H1 (cell line): ENCODE measurements at regions not wholly inside any gene's neighbourhood (a gene's known extent, or its start where the extent isn't known, plus 50 kb on each side); places are given as distances from the start of the nearest gene placed in this dataset.

Experiments used
- BCL11A ChIP-seq, 2 experiments: IDR thresholded peaks; one replicate each; pipeline ENCODE4 v1.6.1; 2011; ENCODE audit warnings: low read depth in 2 of 2, low read length in 2 of 2, mild to moderate bottlenecking in 2 of 2
- CBX5 ChIP-seq: fragments of 300-800, 300-1000 bp; sonication (generic); IDR thresholded peaks from 2 replicates; pipeline ENCODE4 v1.7.1; 2016; ENCODE audit warnings: antibody characterized with exemption, low read length, low read depth
- EP300 ChIP-seq, 2 experiments: IDR thresholded peaks; 1 replicate in 1 of 2; 2 replicates in 1 of 2; pipeline ENCODE4 v1.6.1; 2011 to 2012; ENCODE audit warnings: low read depth in 2 of 2, low read length in 2 of 2, mild to moderate bottlenecking in 2 of 2, borderline replicate concordance in 1 of 2, inconsistent platforms in 1 of 2, moderate library complexity in 1 of 2
- HDAC2 ChIP-seq, 2 experiments: fragments of 300-600 bp in 1 of 2; sonication (generic) in 1 of 2; IDR thresholded peaks; 2 replicates each; pipeline ENCODE4 v1.6.1; 2011 to 2012; ENCODE audit warnings: low read depth in 2 of 2, low read length in 2 of 2, mild to moderate bottlenecking in 2 of 2, moderate library complexity in 2 of 2, borderline replicate concordance in 1 of 2, inconsistent platforms in 1 of 2
- MAFK ChIP-seq: IDR thresholded peaks from 2 replicates; pipeline ENCODE4 v1.6.1; 2012; ENCODE audit warnings: low read depth, mild to moderate bottlenecking, improper control_type of control experiment, low read length
- SIX5 ChIP-seq: IDR thresholded peaks from 2 replicates; pipeline ENCODE4 v1.6.1; 2011; ENCODE audit warnings: mild to moderate bottlenecking, low read depth, low read length
- TF ChIP-seq, protein P1 (sequence below): IDR thresholded peaks from 2 replicates; pipeline ENCODE4 v1.6.1; 2011; ENCODE audit warnings: low read depth, mild to moderate bottlenecking, low read length; ENCODE audit not compliant: insufficient read depth

DNA sequence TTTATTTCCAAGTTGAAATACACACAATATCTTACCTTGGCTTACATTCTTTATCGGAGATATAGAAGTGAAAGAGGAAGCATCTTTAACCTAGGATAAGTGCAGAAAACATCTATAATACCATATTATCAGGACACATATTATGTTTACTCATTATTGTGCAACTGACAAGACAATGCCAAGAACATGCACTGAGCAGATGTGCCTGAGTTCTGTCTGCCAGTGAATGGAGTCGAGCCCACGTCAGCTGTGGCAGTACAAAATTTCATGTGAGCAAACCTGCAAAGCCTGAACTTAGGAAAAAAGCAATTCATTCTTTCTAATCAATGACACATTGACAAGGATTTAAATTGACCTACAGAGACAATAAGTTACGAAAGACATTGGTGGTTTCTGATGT lies 154.4 kb downstream of the AXIN2 start (continued):
- no peak for TF ChIP-seq CBX5
- TF ChIP-seq BCL11A (IDR thresholded peaks at IDR 0.05; ENCODE audit: low read depth in 2 of 2, low read length in 2 of 2): no peak
- no peak for TF ChIP-seq HDAC2 (IDR thresholded peaks at IDR 0.05; ENCODE audit: borderline replicate concordance in 1 of 2, low read depth in 2 of 2, low read length in 2 of 2)
- TF ChIP-seq, protein P1, sequence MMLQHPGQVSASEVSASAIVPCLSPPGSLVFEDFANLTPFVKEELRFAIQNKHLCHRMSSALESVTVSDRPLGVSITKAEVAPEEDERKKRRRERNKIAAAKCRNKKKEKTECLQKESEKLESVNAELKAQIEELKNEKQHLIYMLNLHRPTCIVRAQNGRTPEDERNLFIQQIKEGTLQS: no peak
- TF ChIP-seq SIX5: no peak
- TF ChIP-seq MAFK: no peak
- TF ChIP-seq EP300 (IDR thresholded peaks at IDR 0.05; ENCODE audit: borderline replicate concordance in 1 of 2, low read depth in 2 of 2, low read length in 2 of 2): no peak
